ENCODE measurements at regions not wholly inside any gene's neighbourhood (a gene's known extent, or its start where the extent isn't known, plus 50 kb on each side); places are given as distances from the start of the nearest gene placed in this dataset.

DNA sequence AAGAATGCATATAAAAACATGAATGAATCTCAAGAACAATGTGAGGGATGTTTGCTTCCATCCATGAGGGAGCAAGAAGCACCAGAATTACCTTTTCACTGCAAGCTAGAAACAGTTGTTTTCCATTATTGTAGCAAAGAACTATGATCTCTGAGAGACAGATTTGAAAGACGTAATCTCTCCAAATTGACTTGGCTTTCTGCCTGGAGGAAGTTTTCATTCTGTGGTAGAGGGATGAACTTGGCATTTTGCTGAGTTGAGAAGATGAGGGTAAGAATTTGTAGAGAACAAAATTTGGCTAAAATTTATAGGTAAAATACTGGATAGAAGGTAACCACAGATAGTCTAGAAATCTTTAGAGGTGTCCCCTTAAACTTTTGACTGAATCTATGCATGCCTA lies 496.8 kb downstream of the TDRD3 start:
- TF ChIP-seq, protein P1, sequence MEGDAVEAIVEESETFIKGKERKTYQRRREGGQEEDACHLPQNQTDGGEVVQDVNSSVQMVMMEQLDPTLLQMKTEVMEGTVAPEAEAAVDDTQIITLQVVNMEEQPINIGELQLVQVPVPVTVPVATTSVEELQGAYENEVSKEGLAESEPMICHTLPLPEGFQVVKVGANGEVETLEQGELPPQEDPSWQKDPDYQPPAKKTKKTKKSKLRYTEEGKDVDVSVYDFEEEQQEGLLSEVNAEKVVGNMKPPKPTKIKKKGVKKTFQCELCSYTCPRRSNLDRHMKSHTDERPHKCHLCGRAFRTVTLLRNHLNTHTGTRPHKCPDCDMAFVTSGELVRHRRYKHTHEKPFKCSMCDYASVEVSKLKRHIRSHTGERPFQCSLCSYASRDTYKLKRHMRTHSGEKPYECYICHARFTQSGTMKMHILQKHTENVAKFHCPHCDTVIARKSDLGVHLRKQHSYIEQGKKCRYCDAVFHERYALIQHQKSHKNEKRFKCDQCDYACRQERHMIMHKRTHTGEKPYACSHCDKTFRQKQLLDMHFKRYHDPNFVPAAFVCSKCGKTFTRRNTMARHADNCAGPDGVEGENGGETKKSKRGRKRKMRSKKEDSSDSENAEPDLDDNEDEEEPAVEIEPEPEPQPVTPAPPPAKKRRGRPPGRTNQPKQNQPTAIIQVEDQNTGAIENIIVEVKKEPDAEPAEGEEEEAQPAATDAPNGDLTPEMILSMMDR (IDR thresholded peaks at IDR 0.05), result no peak
- TF ChIP-seq POLR2A (IDR thresholded peaks at IDR 0.05), result no peak
- no peak for TF ChIP-seq EP300 (IDR thresholded peaks at IDR 0.05)
- TF ChIP-seq POLR2AphosphoS5 (IDR thresholded peaks at IDR 0.05), result no peak
